Neural progenitor cell (in vitro differentiated cells): ENCODE measurements at regions not wholly inside any gene's neighbourhood (a gene's known extent, or its start where the extent isn't known, plus 50 kb on each side); places are given as distances from the start of the nearest gene placed in this dataset.

Experiments
- DNase-seq: peaks from one replicate; pipeline ENCODE4 v3.0.0-alpha.2; 2016; ENCODE audit warnings: low spot score
- H2AFZ ChIP-seq: fragments of 200-600 bp; sonication (generic); replicated peaks from 2 replicates; pipeline ENCODE4 v1.6.1; 2016; ENCODE audit warnings: antibody characterized with exemption
- H3F3A ChIP-seq: fragments of 200-600 bp; sonication (generic); 2 replicates; pipeline ENCODE4 v1.6.1; 2016; ENCODE audit warnings: antibody characterized with exemption, low read depth
- H3K27ac ChIP-seq: fragments of 200-600 bp; sonication (generic); 2 replicates; pipeline ENCODE4 v1.5.1; 2016; ENCODE audit warnings: mild to moderate bottlenecking
- H3K27me3 ChIP-seq: fragments of 200-600 bp; sonication (generic); 2 replicates; pipeline ENCODE4 v1.6.1; 2016; ENCODE audit warnings: mild to moderate bottlenecking, moderate library complexity
- H3K36me3 ChIP-seq: fragments of 200-600 bp; sonication (generic); 2 replicates; pipeline ENCODE4 v1.5.1; 2016
- H3K4me1 ChIP-seq: fragments of 200-600 bp; sonication (generic); 2 replicates; pipeline ENCODE4 v1.6.1; 2016; ENCODE audit warnings: mixed run types
- H3K4me2 ChIP-seq: fragments of 200-600 bp; sonication (generic); 2 replicates; pipeline ENCODE4 v1.6.1; 2016
- H3K4me3 ChIP-seq: fragments of 200-600 bp; sonication (generic); 2 replicates; pipeline ENCODE4 v1.5.1; 2016
- H3K79me2 ChIP-seq: fragments of 200-600 bp; sonication (generic); 2 replicates; pipeline ENCODE4 v1.6.1; 2016; ENCODE audit warnings: low read depth
- H3K9ac ChIP-seq: fragments of 200-600 bp; sonication (generic); 2 replicates; pipeline ENCODE4 v1.6.1; 2016
- H3K9me3 ChIP-seq: fragments of 200-600 bp; sonication (generic); 2 replicates; pipeline ENCODE4 v1.5.1; 2016; ENCODE audit warnings: low read depth
- H4K20me1 ChIP-seq: fragments of 200-600 bp; sonication (generic); 2 replicates; pipeline ENCODE4 v1.6.1; 2016; ENCODE audit warnings: low read depth
- H3K27ac Mint-ChIP-seq: 3 replicates; pipeline ENCODE4 v1.8.0; 2021; ENCODE audit warnings: mixed read lengths
- H3K27me3 Mint-ChIP-seq: 2 replicates; pipeline ENCODE4 v1.8.0; 2022; ENCODE audit warnings: low read depth, mild to moderate bottlenecking, inconsistent platforms, moderate library complexity, mixed read lengths; ENCODE audit not compliant: insufficient read depth
- H3K36me3 Mint-ChIP-seq: 3 replicates; pipeline ENCODE4 v1.8.0; 2021; ENCODE audit warnings: mixed read lengths
- H3K4me1 Mint-ChIP-seq: 3 replicates; pipeline ENCODE4 v1.8.0; 2021; ENCODE audit warnings: mixed read lengths
- H3K4me3 Mint-ChIP-seq: 3 replicates; pipeline ENCODE4 v1.8.0; 2021; ENCODE audit warnings: mild to moderate bottlenecking, moderate library complexity, mixed read lengths
- H3K9me3 Mint-ChIP-seq: 3 replicates; pipeline ENCODE4 v1.8.0; 2020; ENCODE audit warnings: mixed read lengths
- CTCF ChIP-seq: fragments of 200-600 bp; sonication (generic); IDR thresholded peaks from 2 replicates; pipeline ENCODE4 v1.5.1; 2017; ENCODE audit warnings: antibody characterized with exemption, mild to moderate bottlenecking
- EZH2 ChIP-seq: fragments of 200-600 bp; sonication (generic); IDR thresholded peaks from 2 replicates; pipeline ENCODE4 v1.6.1; 2017; ENCODE audit warnings: antibody characterized with exemption, mild to moderate bottlenecking, moderate library complexity
- EZH2phosphoT487 ChIP-seq: fragments of 200-600 bp; sonication (generic); IDR thresholded peaks from 2 replicates; pipeline ENCODE4 v1.6.1; 2017; ENCODE audit warnings: antibody characterized with exemption

DNA sequence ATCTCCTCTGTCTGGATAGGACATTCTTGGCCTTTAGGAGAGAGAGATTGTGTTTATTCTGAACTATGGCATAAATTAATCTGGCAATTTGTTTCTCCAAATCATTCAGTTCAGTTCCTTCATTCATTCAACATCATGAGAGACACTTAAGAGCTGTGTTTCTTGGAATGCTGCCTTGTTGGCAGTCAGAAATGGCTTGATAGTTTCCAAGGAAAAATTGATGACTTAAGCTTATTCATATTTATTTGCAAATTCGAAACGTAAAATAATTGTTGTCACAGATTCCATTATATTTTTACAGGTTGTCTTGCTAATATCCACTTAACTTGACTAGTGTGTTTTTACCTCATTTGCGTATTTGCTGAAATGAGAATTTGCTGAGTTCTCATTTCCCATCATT, 393.0 kb downstream of the C12orf75 start:
- Mint-ChIP-seq H3K4me1 (peaks cover 63% of the 10 kb centered on the region), H3K27me3 (peaks cover 5% of the 10 kb centered on the region), H3K4me3 (no peak overlapping the region), H3K9me3 (peaks cover 4% of the 10 kb centered on the region), H3K27ac (peak overlapping the region; percentile 94), H3K36me3 (no peaks in the 10 kb centered on the region)
- Histone ChIP-seq H3K79me2 (no peaks in the 10 kb centered on the region), H3K4me2 (peak overlapping the region; percentile 11), H2AFZ (no peak overlapping the region), H3F3A (peaks cover 27% of the 10 kb centered on the region), H3K27me3 (no peaks in the 10 kb centered on the region), H4K20me1 (no peaks in the 10 kb centered on the region), H3K36me3 (no peaks in the 10 kb centered on the region), H3K27ac (no peak overlapping the region), H3K9ac (no peak overlapping the region), H3K4me1 (peaks cover 40% of the 10 kb centered on the region), H3K9me3 (no peaks in the 10 kb centered on the region), H3K4me3 (no peak overlapping the region)
- no peak for DNase-seq
- TF ChIP-seq EZH2 (no peak), EZH2phosphoT487 (no peak), CTCF (no peak)

DNA sequence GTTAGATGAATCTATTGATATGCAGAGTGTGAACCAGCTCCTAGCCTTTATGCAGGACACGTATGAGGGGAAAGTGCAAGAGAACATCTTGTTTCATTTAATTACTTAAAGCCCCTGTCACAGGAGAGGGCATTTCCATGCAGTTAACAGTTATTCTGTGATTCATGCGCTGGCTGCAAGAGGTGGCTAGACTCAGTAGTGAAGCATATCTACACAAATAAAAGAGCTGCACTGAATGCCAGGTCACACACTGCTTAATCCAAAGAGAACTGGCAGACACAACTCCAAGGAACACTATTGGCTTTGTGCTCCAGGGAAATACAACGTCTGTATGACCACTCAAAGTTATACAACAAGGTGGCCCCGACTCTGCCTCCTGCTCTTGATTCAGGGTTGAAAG, 394.1 kb downstream of the C12orf75 start:
- Mint-ChIP-seq H3K27me3 (peaks cover 10% of the 10 kb centered on the region), H3K36me3 (no peaks in the 10 kb centered on the region), H3K4me3 (no peak overlapping the region), H3K9me3 (peaks cover 2% of the 10 kb centered on the region), H3K4me1 (peaks cover 65% of the 10 kb centered on the region), H3K27ac (peak overlapping the region; percentile 80)
- no peak for DNase-seq
- no peaks in the 10 kb centered on the region for H4K20me1 ChIP-seq
- no peak for TF ChIP-seq EZH2phosphoT487
- no peak for TF ChIP-seq EZH2
- no peak for TF ChIP-seq CTCF
- no peak overlapping the region for H3K4me2 ChIP-seq
- H3K27me3 ChIP-seq: no peaks in the 10 kb centered on the region
- peaks cover 27% of the 10 kb centered on the region for H3F3A ChIP-seq
- H3K9ac ChIP-seq: no peak overlapping the region
- H3K9me3 ChIP-seq: no peaks in the 10 kb centered on the region
- H3K36me3 ChIP-seq: no peaks in the 10 kb centered on the region
- peaks cover 40% of the 10 kb centered on the region for H3K4me1 ChIP-seq
- no peak overlapping the region for H3K4me3 ChIP-seq
- no peaks in the 10 kb centered on the region for H3K79me2 ChIP-seq
- H2AFZ ChIP-seq: no peak overlapping the region
- H3K27ac ChIP-seq: no peak overlapping the region

GRCh38 chr12:105725054-105725453, 394.6 kb downstream of the C12orf75 start:
- H3K36me3 ChIP-seq: no peaks in the 10 kb centered on the region
- no peak for DNase-seq
- peaks cover 2% of the 10 kb centered on the region for H3K9me3 Mint-ChIP-seq
- no peaks in the 10 kb centered on the region for H3K36me3 Mint-ChIP-seq
- H3K9me3 ChIP-seq: no peaks in the 10 kb centered on the region
- peaks cover 27% of the 10 kb centered on the region for H3F3A ChIP-seq
- H2AFZ ChIP-seq: no peak overlapping the region
- H4K20me1 ChIP-seq: no peaks in the 10 kb centered on the region
- no peak overlapping the region for H3K4me3 Mint-ChIP-seq
- no peak overlapping the region for H3K4me3 ChIP-seq
- H3K27me3 ChIP-seq: no peaks in the 10 kb centered on the region
- peak overlapping the region; percentile 80 for H3K27ac Mint-ChIP-seq
- H3K9ac ChIP-seq: no peak overlapping the region
- peaks cover 10% of the 10 kb centered on the region for H3K27me3 Mint-ChIP-seq
- H3K27ac ChIP-seq: no peak overlapping the region
- no peak overlapping the region for H3K4me2 ChIP-seq
- TF ChIP-seq EZH2phosphoT487 (no peak), CTCF (no peak), EZH2 (no peak)
- H3K4me1 Mint-ChIP-seq: peaks cover 63% of the 10 kb centered on the region
- no peaks in the 10 kb centered on the region for H3K79me2 ChIP-seq
- H3K4me1 ChIP-seq: peaks cover 40% of the 10 kb centered on the region
